ENCODE measurements at regions not wholly inside any gene's neighbourhood (a gene's known extent, or its start where the extent isn't known, plus 50 kb on each side); places are given as distances from the start of the nearest gene placed in this dataset.

DNA sequence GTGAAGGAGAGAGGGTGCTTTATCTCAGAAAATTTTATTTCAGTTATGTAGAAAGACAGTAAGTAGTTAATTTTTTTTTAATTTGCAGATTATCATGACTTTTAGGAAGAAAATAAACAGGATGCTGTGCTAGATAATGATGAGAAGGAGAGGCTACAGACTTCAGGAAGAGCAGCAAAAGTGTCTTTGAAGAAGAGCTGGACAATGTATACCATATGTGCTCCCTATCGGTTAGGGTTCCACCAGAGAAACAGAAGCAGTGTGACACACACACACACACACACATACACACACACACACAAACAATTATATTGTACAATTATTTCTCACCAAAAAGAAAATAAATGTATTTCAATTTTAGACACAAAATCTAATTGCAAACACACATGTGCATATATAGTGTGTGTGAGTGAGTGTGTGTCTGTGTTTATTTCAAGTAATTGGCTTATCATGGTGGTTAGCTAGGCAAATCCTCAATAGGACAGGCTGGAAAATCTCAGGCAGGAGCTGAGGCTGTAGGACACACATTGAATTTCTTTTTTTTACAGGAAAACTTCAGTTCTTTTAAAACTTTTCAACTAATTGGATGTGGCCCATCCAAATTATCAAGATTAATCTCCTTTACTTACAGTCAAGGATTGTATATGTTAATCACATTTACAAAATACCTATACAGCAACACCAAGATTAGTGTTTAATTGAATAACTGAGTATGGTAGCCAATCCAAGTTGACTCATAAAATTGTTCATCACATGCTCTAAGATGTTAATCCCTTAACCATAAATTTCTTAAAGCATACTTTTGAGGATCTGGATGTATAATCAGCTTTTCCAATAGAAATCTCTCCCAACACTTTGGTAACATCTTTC lies 235.8 kb upstream of the DCN start:
- intact Hi-C loops (cut with DNase I), result no loop called here
- Histone ChIP-seq H3K36me3 (no peaks in the 10 kb centered on the region), H3K9me3 (no peaks in the 10 kb centered on the region), H3K27me3 (no peaks in the 10 kb centered on the region), H3K27ac (no peak overlapping the region), H3K4me3 (no peak overlapping the region), H3K4me1 (peaks cover 15% of the 10 kb centered on the region)
- no peak for DNase-seq (ENCODE audit: extremely low spot score in 2 of 2)
- TF ChIP-seq, protein P1, sequence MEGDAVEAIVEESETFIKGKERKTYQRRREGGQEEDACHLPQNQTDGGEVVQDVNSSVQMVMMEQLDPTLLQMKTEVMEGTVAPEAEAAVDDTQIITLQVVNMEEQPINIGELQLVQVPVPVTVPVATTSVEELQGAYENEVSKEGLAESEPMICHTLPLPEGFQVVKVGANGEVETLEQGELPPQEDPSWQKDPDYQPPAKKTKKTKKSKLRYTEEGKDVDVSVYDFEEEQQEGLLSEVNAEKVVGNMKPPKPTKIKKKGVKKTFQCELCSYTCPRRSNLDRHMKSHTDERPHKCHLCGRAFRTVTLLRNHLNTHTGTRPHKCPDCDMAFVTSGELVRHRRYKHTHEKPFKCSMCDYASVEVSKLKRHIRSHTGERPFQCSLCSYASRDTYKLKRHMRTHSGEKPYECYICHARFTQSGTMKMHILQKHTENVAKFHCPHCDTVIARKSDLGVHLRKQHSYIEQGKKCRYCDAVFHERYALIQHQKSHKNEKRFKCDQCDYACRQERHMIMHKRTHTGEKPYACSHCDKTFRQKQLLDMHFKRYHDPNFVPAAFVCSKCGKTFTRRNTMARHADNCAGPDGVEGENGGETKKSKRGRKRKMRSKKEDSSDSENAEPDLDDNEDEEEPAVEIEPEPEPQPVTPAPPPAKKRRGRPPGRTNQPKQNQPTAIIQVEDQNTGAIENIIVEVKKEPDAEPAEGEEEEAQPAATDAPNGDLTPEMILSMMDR (IDR thresholded peaks at IDR 0.05), result no peak
- no peak for TF ChIP-seq POLR2A (IDR thresholded peaks at IDR 0.05)
- no peak for TF ChIP-seq POLR2AphosphoS5 (IDR thresholded peaks at IDR 0.05; ENCODE audit: insufficient read depth in 1 of 2, low read depth in 1 of 2)

DNA sequence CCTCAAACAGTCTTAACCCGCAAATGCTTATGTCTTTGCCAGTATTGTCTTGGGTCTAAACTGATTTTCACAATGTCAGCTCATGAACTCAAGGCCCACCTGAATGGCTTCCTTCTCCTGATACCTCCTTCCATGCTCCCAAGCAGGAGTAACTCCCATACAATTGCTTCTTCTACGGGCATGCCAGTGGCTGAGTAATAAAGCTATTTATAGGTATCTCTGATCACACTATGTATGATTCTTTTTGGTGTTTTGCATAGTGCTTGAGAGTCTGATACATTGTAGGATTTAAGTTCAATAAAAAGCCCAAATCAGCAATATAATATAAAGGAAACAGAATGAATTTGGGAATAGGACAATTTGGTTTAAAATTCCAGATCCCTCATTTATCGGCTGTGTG lies 235.0 kb upstream of the DCN start:
- H3K36me3 ChIP-seq, result no peaks in the 10 kb centered on the region
- no peak for DNase-seq (ENCODE audit: extremely low spot score in 2 of 2)
- no peaks in the 10 kb centered on the region for H3K27me3 ChIP-seq
- intact Hi-C loops (cut with DNase I), result no loop called here
- H3K4me1 ChIP-seq, result peaks cover 14% of the 10 kb centered on the region
- H3K27ac ChIP-seq, result no peak overlapping the region
- no peak overlapping the region for H3K4me3 ChIP-seq
- TF ChIP-seq POLR2A (IDR thresholded peaks at IDR 0.05) (no peak), POLR2AphosphoS5 (IDR thresholded peaks at IDR 0.05; ENCODE audit: insufficient read depth in 1 of 2, low read depth in 1 of 2) (no peak)
- TF ChIP-seq, protein P1 (IDR thresholded peaks at IDR 0.05), result no peak
- no peaks in the 10 kb centered on the region for H3K9me3 ChIP-seq

DNA sequence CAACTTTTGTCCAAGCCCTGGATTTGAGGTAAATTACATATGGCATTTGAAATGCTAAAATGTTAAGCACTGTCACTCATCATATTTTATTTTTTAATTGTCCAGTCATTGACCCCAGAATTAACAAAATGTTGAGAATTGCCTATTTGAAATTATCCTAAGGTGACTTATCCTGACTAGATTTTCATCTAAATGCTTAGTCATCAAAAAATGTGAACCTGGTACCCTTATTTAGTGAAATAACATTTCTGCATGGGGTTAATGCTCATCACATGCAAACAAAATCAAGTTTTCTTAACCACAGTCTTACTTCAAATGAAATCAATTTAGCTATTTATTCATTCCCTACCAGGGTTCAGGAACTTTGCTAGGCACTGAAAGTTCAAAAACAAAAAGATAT lies 232.0 kb upstream of the DCN start:
- intact Hi-C loops (cut with DNase I), result no loop called here
- Histone ChIP-seq H3K27ac (no peak overlapping the region), H3K9me3 (no peaks in the 10 kb centered on the region)

DNA sequence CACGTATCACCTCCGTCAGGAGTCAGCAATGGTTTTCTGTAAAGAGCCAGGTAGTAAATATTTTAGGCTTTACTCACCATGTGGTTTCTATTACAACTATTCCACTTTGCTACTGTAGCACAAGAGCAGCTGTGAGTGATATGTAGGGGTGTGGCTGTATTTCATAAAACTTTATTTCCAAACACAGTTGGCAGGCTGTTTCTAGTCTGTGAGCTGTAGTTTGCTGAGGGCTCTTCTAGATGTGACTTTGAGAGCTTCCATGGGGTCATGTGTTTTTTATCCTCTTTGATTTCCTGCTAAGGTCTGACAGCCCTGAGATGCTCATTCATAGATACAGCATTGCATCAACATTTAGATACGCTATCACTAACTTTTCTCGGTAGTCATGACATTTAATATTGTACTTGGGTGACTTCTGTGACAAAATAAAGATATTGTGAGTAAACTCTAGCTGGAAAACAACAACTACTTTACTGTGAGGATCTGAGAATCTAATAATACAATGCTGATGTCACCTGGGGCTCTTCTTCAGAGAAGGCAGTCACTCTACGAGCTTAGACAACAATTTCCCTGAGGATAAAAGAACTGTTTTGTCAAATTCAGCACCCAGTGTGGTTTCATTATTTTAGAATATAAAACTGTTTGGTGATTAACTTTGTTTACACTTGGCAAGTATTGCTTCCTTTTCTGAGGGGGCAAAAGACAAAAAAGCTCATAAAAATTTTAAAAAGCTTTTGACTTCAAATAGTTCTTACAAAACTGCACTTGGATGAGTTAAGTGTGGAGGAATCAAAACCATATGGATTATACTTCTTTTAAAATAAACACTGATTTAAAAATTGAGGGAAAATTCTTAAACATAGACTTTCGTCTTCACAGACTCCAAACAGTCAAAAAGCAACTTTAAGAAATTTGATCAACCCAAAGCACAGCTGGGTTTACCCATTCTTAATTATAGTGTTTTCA lies 231.2 kb upstream of the DCN start:
- intact Hi-C loops (cut with DNase I), result no loop called here
- no peaks in the 10 kb centered on the region for H3K9me3 ChIP-seq
- no peaks in the 10 kb centered on the region for H3K27me3 ChIP-seq
- no peak overlapping the region for H3K27ac ChIP-seq
- peaks cover 13% of the 10 kb centered on the region for H3K4me1 ChIP-seq
- H3K36me3 ChIP-seq, result no peaks in the 10 kb centered on the region
- no peak overlapping the region for H3K4me3 ChIP-seq
- TF ChIP-seq, protein P1 (IDR thresholded peaks at IDR 0.05), result no peak
- TF ChIP-seq POLR2AphosphoS5 (IDR thresholded peaks at IDR 0.05; ENCODE audit: insufficient read depth in 1 of 2, low read depth in 1 of 2), result peak in 1 of 2 donors; percentile 79
- no peak for DNase-seq (ENCODE audit: extremely low spot score in 2 of 2)

More for the DNA sequence above, 232.0 kb upstream of the DCN start:
- no peaks in the 10 kb centered on the region for H3K27me3 ChIP-seq
- H3K36me3 ChIP-seq, result no peaks in the 10 kb centered on the region
- TF ChIP-seq, protein P1 (IDR thresholded peaks at IDR 0.05), result no peak
- TF ChIP-seq POLR2AphosphoS5 (IDR thresholded peaks at IDR 0.05; ENCODE audit: insufficient read depth in 1 of 2, low read depth in 1 of 2), result no peak
- TF ChIP-seq POLR2A (IDR thresholded peaks at IDR 0.05), result no peak
- DNase-seq (ENCODE audit: extremely low spot score in 2 of 2), result no peak
- peaks cover 13% of the 10 kb centered on the region for H3K4me1 ChIP-seq
- no peak overlapping the region for H3K4me3 ChIP-seq
